NT2/D1 (cell line): ENCODE measurements at regions not wholly inside any gene's neighbourhood (a gene's known extent, or its start where the extent isn't known, plus 50 kb on each side); places are given as distances from the start of the nearest gene placed in this dataset.

Experiments used
- YY1 ChIP-seq: IDR thresholded peaks from 2 replicates; pipeline ENCODE4 v1.6.1; 2011; ENCODE audit not compliant: insufficient read length, insufficient read depth
- ZNF274 ChIP-seq: IDR thresholded peaks from 2 replicates; pipeline ENCODE4 v1.6.1; 2011; ENCODE audit warnings: mild to moderate bottlenecking, low read depth, low read length

- TF ChIP-seq YY1 (no peak), ZNF274 (no peak)
These were observed 263.2 kb downstream of the CBLN1 start for GRCh38 chr16:49018259-49018931.
